Liver (tissue), 8 donors: ENCODE measurements at regions not wholly inside any gene's neighbourhood (a gene's known extent, or its start where the extent isn't known, plus 50 kb on each side); places are given as distances from the start of the nearest gene placed in this dataset.

Experiments
- DNase-seq: peaks from one replicate; pipeline ENCODE4 v3.0.0-alpha.2; 2017; ENCODE audit warnings: low spot score
- H3K27ac ChIP-seq, 2 donors: one replicate each; pipeline ENCODE4 v1.7.0; 2013; ENCODE audit warnings: inconsistent platforms in 2 of 2, low read length in 2 of 2, control low read depth in 1 of 2, low read depth in 1 of 2, mild to moderate bottlenecking in 1 of 2
- H3K27me3 ChIP-seq, 4 donors: one replicate each; pipeline versions ENCODE4 v1.6.1 to v1.7.0; 2013; ENCODE audit warnings: low read length in 3 of 4, inconsistent platforms in 1 of 4, mild to moderate bottlenecking in 1 of 4, moderate library complexity in 1 of 4; ENCODE audit not compliant: control insufficient read depth in 4 of 4, insufficient read depth in 4 of 4
- H3K36me3 ChIP-seq, 4 donors: one replicate each; pipeline versions ENCODE4 v1.6.1 to v1.7.0; 2013; ENCODE audit warnings: low read length in 3 of 4, mild to moderate bottlenecking in 3 of 4, low read depth in 1 of 4, moderate library complexity in 1 of 4; ENCODE audit not compliant: control insufficient read depth in 4 of 4, insufficient read depth in 3 of 4
- H3K4me1 ChIP-seq, 4 donors: one replicate each; pipeline versions ENCODE4 v1.6.1 to v1.7.0; 2013; ENCODE audit warnings: low read length in 3 of 4, mild to moderate bottlenecking in 3 of 4, moderate library complexity in 1 of 4; ENCODE audit not compliant: control insufficient read depth in 4 of 4, insufficient read depth in 4 of 4
- H3K4me3 ChIP-seq, 3 donors: one replicate each; pipeline versions ENCODE4 v1.6.1 to v1.7.0; 2013; ENCODE audit warnings: low read length in 3 of 3, control low read depth in 1 of 3, low read depth in 1 of 3, mild to moderate bottlenecking in 1 of 3
- H3K9ac ChIP-seq, 2 donors: one replicate each; pipeline ENCODE4 v1.7.0; 2013; ENCODE audit warnings: low read length in 2 of 2, mild to moderate bottlenecking in 2 of 2, moderate library complexity in 2 of 2, control low read depth in 1 of 2, low read depth in 1 of 2
- H3K9me3 ChIP-seq, 4 donors: one replicate each; pipeline versions ENCODE4 v1.6.1 to v1.7.0; 2013; ENCODE audit warnings: low read length in 3 of 4; ENCODE audit not compliant: control insufficient read depth in 4 of 4
- ATF3 ChIP-seq: IDR thresholded peaks from 2 replicates; pipeline ENCODE4 v1.6.1; 2016; ENCODE audit warnings: antibody characterized with exemption
- CTCF ChIP-seq: fragments of 150-350 bp; IDR thresholded peaks from 2 replicates; pipeline ENCODE4 v1.5.1; 2017; ENCODE audit warnings: improper control_type of control experiment, low read depth, low read length; ENCODE audit not compliant: missing input control
- EGR1 ChIP-seq, 2 donors: IDR thresholded peaks; 2 replicates each; pipeline ENCODE4 v1.6.1; 2016 to 2018; ENCODE audit warnings: antibody characterized with exemption in 2 of 2, low read depth in 2 of 2
- FOXA1 ChIP-seq: IDR thresholded peaks from 2 replicates; pipeline ENCODE4 v1.6.1; 2016; ENCODE audit warnings: antibody characterized with exemption
- FOXA2 ChIP-seq: IDR thresholded peaks from 2 replicates; pipeline ENCODE4 v1.6.1; 2016; ENCODE audit warnings: antibody characterized with exemption
- GABPA ChIP-seq, 2 donors: IDR thresholded peaks in 1 of 2; conservative IDR thresholded peaks in 1 of 2; 2 replicates each; pipeline ENCODE4 v1.6.1; 2016; ENCODE audit warnings: antibody characterized with exemption in 2 of 2, mild to moderate bottlenecking in 1 of 2, moderate library complexity in 1 of 2
- HNF4A ChIP-seq, 2 donors: conservative IDR thresholded peaks; 2 replicates each; pipeline ENCODE4 v1.6.1; 2016; ENCODE audit warnings: antibody characterized with exemption in 2 of 2, mild to moderate bottlenecking in 2 of 2
- JUND ChIP-seq, 2 donors: IDR thresholded peaks; 2 replicates each; pipeline ENCODE4 v1.6.1; 2016; ENCODE audit warnings: antibody characterized with exemption in 2 of 2
- NR2F2 ChIP-seq: IDR thresholded peaks from 2 replicates; pipeline ENCODE4 v1.6.1; 2016; ENCODE audit warnings: antibody characterized with exemption
- RAD21 ChIP-seq, 2 donors: IDR thresholded peaks; 2 replicates each; pipeline ENCODE4 v1.6.1; 2016; ENCODE audit warnings: antibody characterized with exemption in 2 of 2, mild to moderate bottlenecking in 2 of 2
- REST ChIP-seq: IDR thresholded peaks from 2 replicates; pipeline ENCODE4 v1.6.1; 2016; ENCODE audit warnings: antibody characterized with exemption, mild to moderate bottlenecking
- RXRA ChIP-seq, 2 donors: IDR thresholded peaks; 2 replicates each; pipeline ENCODE4 v1.6.1; 2017 to 2018; ENCODE audit warnings: antibody characterized with exemption in 2 of 2, mild to moderate bottlenecking in 1 of 2
- SP1 ChIP-seq: IDR thresholded peaks from 2 replicates; pipeline ENCODE4 v1.6.1; 2018; ENCODE audit warnings: antibody characterized with exemption, mild to moderate bottlenecking
- TAF1 ChIP-seq: conservative IDR thresholded peaks from 2 replicates; pipeline ENCODE4 v1.6.1; 2016; ENCODE audit warnings: antibody characterized with exemption, mild to moderate bottlenecking
- YY1 ChIP-seq: IDR thresholded peaks from 2 replicates; pipeline ENCODE4 v1.6.1; 2016; ENCODE audit warnings: antibody characterized with exemption, mild to moderate bottlenecking
- ZBTB33 ChIP-seq: IDR thresholded peaks from 2 replicates; pipeline ENCODE4 v1.6.1; 2016; ENCODE audit warnings: antibody characterized with exemption
- WGBS: extraction: QIAGEN DNeasy Blood & Tissue Kit; methylation state at CpG from one replicate; pipeline ENCODE4 v1.1.7; 2013; 5-methylcytosine and 5-hydroxymethylcytosine counted together
- TF ChIP-seq, protein P1 (sequence below): IDR thresholded peaks from 2 replicates; pipeline ENCODE4 v1.6.1; 2016; ENCODE audit warnings: antibody characterized with exemption
- donor health status: healthy.
- donor health status: healthy.
- donor health status: healthy.
- donor health status: healthy.
- donor health status: healthy.

- TF ChIP-seq ZBTB33 (no peak), ATF3 (no peak), HNF4A (conservative IDR thresholded peaks at IDR 0.05) (no peak), RAD21 (IDR thresholded peaks at IDR 0.05) (no peak)
These were observed 52.9 kb upstream of the DIPK1A start (continued) for GRCh38 chr1:93014168-93014567.

- no peak overlapping the region for H3K27ac ChIP-seq
- no peaks in the 10 kb centered on the region for H3K36me3 ChIP-seq
- TF ChIP-seq CTCF = no peak
- no peak for TF ChIP-seq NR2F2
- no peak for TF ChIP-seq YY1
- TF ChIP-seq REST = no peak
- TF ChIP-seq FOXA1 = no peak
- TF ChIP-seq GABPA (IDR thresholded peaks at IDR 0.05 in 1 of 2, conservative IDR thresholded peaks at IDR 0.05 in 1 of 2) = no peak
- TF ChIP-seq ATF3 = no peak
- TF ChIP-seq ZBTB33 = no peak
- TF ChIP-seq EGR1 (IDR thresholded peaks at IDR 0.05; ENCODE audit: low read depth in 2 of 2) = no peak
- TF ChIP-seq TAF1 = no peak
- no peak for TF ChIP-seq JUND (IDR thresholded peaks at IDR 0.05)
- no peak for TF ChIP-seq RXRA (IDR thresholded peaks at IDR 0.05)
- no peak for TF ChIP-seq SP1
- TF ChIP-seq, protein P1, sequence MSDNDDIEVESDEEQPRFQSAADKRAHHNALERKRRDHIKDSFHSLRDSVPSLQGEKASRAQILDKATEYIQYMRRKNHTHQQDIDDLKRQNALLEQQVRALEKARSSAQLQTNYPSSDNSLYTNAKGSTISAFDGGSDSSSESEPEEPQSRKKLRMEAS = no peak
- no peak for TF ChIP-seq FOXA2
- no peak overlapping the region for H3K4me3 ChIP-seq
- WGBS = 74% methylated on average over 2 of the region's 2 CpGs
- H3K27me3 ChIP-seq = no peaks in the 10 kb centered on the region
- no peak overlapping the region for H3K9ac ChIP-seq
- no peaks in the 10 kb centered on the region for H3K9me3 ChIP-seq
- no peak for DNase-seq
- H3K4me1 ChIP-seq = peaks cover 0 to 5% (median 1%) of the 10 kb centered on the region in 4 donors
These were observed 54.3 kb upstream of the DIPK1A start for GRCh38 chr1:93015590-93015989.
